IPS-20b (cell line): ENCODE measurements at regions not wholly inside any gene's neighbourhood (a gene's known extent, or its start where the extent isn't known, plus 50 kb on each side); places are given as distances from the start of the nearest gene placed in this dataset.
"Not testable (repeated sequence)": the region's sequence is repeated elsewhere in the genome, so short reads cannot be mapped to it uniquely, and the experiment has no call there.

Source experiments
- H3K27ac ChIP-seq: one replicate; pipeline ENCODE4 v1.5.1; 2013; ENCODE audit warnings: low read length
- H3K27me3 ChIP-seq: 2 replicates; pipeline ENCODE4 v1.6.1; 2013; ENCODE audit warnings: mild to moderate bottlenecking, low read length, inconsistent platforms; ENCODE audit not compliant: insufficient read depth
- H3K36me3 ChIP-seq: 2 replicates; pipeline ENCODE4 v1.6.1; 2013; ENCODE audit warnings: low read depth, mild to moderate bottlenecking, inconsistent platforms, low read length, moderate library complexity; ENCODE audit not compliant: insufficient read depth
- H3K4me1 ChIP-seq: 2 replicates; pipeline ENCODE4 v1.6.1; 2013; ENCODE audit warnings: mild to moderate bottlenecking, control low read depth, inconsistent platforms, low read length, moderate library complexity; ENCODE audit not compliant: insufficient read depth
- H3K4me3 ChIP-seq: 2 replicates; pipeline ENCODE4 v1.5.1; 2013; ENCODE audit warnings: mild to moderate bottlenecking, low read length, inconsistent platforms
- H3K9ac ChIP-seq: 2 replicates; pipeline ENCODE4 v1.6.1; 2013; ENCODE audit warnings: low read depth, mild to moderate bottlenecking, inconsistent platforms, low read length, moderate library complexity
- H3K9me3 ChIP-seq: 2 replicates; pipeline ENCODE4 v1.6.1; 2013; ENCODE audit warnings: mild to moderate bottlenecking, low read depth, low read length, inconsistent platforms; ENCODE audit not compliant: insufficient read depth

- no peaks in the 10 kb centered on the region for H3K9me3 ChIP-seq
- no peak overlapping the region for H3K4me3 ChIP-seq
- no peaks in the 10 kb centered on the region for H3K27me3 ChIP-seq
- no peaks in the 10 kb centered on the region for H3K36me3 ChIP-seq
- no peak overlapping the region for H3K9ac ChIP-seq
- H3K4me1 ChIP-seq = 0 out of 2 replicates have a peak, but pooled peaks cover 4% of the 10 kb centered on the region
- no peak overlapping the region for H3K27ac ChIP-seq
Observed at GRCh38 chr3:8296461-8296860, 205.2 kb upstream of the LMCD1 start.

- H3K27ac ChIP-seq = no peak overlapping the region
- H3K4me3 ChIP-seq = no peak overlapping the region
- no peaks in the 10 kb centered on the region for H3K9me3 ChIP-seq
- no peaks in the 10 kb centered on the region for H3K27me3 ChIP-seq
- H3K4me1 ChIP-seq = 0 out of 2 replicates have a peak, but pooled peaks cover 4% of the 10 kb centered on the region
- H3K36me3 ChIP-seq = no peaks in the 10 kb centered on the region
- no peak overlapping the region for H3K9ac ChIP-seq
Observed at GRCh38 chr3:8298021-8298954, 203.3 kb upstream of the LMCD1 start.

- H3K36me3 ChIP-seq = no peaks in the 10 kb centered on the region
- no peak overlapping the region for H3K4me3 ChIP-seq
Observed at GRCh38 chr3:8301977-8302735, 199.5 kb upstream of the LMCD1 start.

GRCh38 chr3:8303466-8303865 is 198.2 kb upstream of the LMCD1 start:
- Histone ChIP-seq H3K36me3 (no peaks in the 10 kb centered on the region), H3K27ac (no peak overlapping the region), H3K9me3 (peaks cover 5% of the 10 kb centered on the region; the same call in 1 of the 2 replicates), H3K4me1 (no peaks in the 10 kb centered on the region), H3K9ac (no peak overlapping the region), H3K27me3 (no peaks in the 10 kb centered on the region), H3K4me3 (no peak overlapping the region)

More at GRCh38 chr3:8301977-8302735, 199.5 kb upstream of the LMCD1 start:
- no peaks in the 10 kb centered on the region for H3K27me3 ChIP-seq
- no peaks in the 10 kb centered on the region for H3K4me1 ChIP-seq
- no peaks in the 10 kb centered on the region for H3K9me3 ChIP-seq
- H3K27ac ChIP-seq = no peak overlapping the region
- H3K9ac ChIP-seq = no peak overlapping the region

GRCh38 chr3:8305371-8305770 is 196.3 kb upstream of the LMCD1 start:
- Histone ChIP-seq H3K27ac (no peak overlapping the region), H3K27me3 (no peaks in the 10 kb centered on the region), H3K4me1 (no peaks in the 10 kb centered on the region), H3K9me3 (peaks cover 12% of the 10 kb centered on the region; the same call in 1 of the 2 replicates), H3K9ac (no peak overlapping the region), H3K36me3 (no peaks in the 10 kb centered on the region), H3K4me3 (no peak overlapping the region)

- H3K36me3 ChIP-seq = no peaks in the 10 kb centered on the region
- H3K4me1 ChIP-seq = no peaks in the 10 kb centered on the region
- no peak overlapping the region for H3K4me3 ChIP-seq
- H3K27ac ChIP-seq = no peak overlapping the region
- no peaks in the 10 kb centered on the region for H3K27me3 ChIP-seq
- peaks cover 12% of the 10 kb centered on the region; the same call in 1 of the 2 replicates for H3K9me3 ChIP-seq
- H3K9ac ChIP-seq = no peak overlapping the region
Observed at GRCh38 chr3:8307545-8308110, 194.0 kb upstream of the LMCD1 start.

- Histone ChIP-seq H3K27me3 (no peaks in the 10 kb centered on the region), H3K9ac (no peak overlapping the region), H3K4me3 (no peak overlapping the region), H3K27ac (no peak overlapping the region), H3K4me1 (no peaks in the 10 kb centered on the region; the same call in 1 of the 2 replicates), H3K9me3 (peaks cover 12% of the 10 kb centered on the region; the same call in 1 of the 2 replicates), H3K36me3 (no peaks in the 10 kb centered on the region)
Observed at GRCh38 chr3:8311321-8311720, 190.3 kb upstream of the LMCD1 start.

GRCh38 chr3:8312685-8313084 is 188.9 kb upstream of the LMCD1 start:
- H3K4me3 ChIP-seq = no peak overlapping the region
- no peak overlapping the region for H3K27ac ChIP-seq
- H3K4me1 ChIP-seq = peaks cover 8% of the 10 kb centered on the region; the same call in 1 of the 2 replicates
- no peak overlapping the region for H3K9ac ChIP-seq
- no peaks in the 10 kb centered on the region for H3K27me3 ChIP-seq
- no peaks in the 10 kb centered on the region for H3K36me3 ChIP-seq
- H3K9me3 ChIP-seq = peaks cover 12% of the 10 kb centered on the region; the same call in 1 of the 2 replicates

GRCh38 chr3:8313560-8314267 is 187.9 kb upstream of the LMCD1 start:
- no peaks in the 10 kb centered on the region for H3K27me3 ChIP-seq
- no peak overlapping the region for H3K9ac ChIP-seq
- H3K36me3 ChIP-seq = no peaks in the 10 kb centered on the region
- H3K9me3 ChIP-seq = peaks cover 5% of the 10 kb centered on the region; the same call in 1 of the 2 replicates
- H3K4me1 ChIP-seq = peaks cover 10% of the 10 kb centered on the region; the same call in 1 of the 2 replicates
- H3K4me3 ChIP-seq = no peak overlapping the region
- no peak overlapping the region for H3K27ac ChIP-seq

- H3K27ac ChIP-seq, H3K4me3 ChIP-seq, H3K36me3 ChIP-seq, H3K27me3 ChIP-seq, H3K9me3 ChIP-seq, H3K9ac ChIP-seq: not testable (repeated sequence)
- peaks cover 10% of the 10 kb centered on the region for H3K4me1 ChIP-seq
Observed at GRCh38 chr3:8315526-8315925, 186.1 kb upstream of the LMCD1 start.
